DOHH2 (cell line): ENCODE measurements at regions not wholly inside any gene's neighbourhood (a gene's known extent, or its start where the extent isn't known, plus 50 kb on each side); places are given as distances from the start of the nearest gene placed in this dataset.

Source experiments
- EZH2phosphoT487 ChIP-seq: fragments of 200-600 bp; sonication (generic); IDR thresholded peaks from 2 replicates; pipeline ENCODE4 v1.6.1; 2017; ENCODE audit warnings: borderline replicate concordance, mild to moderate bottlenecking, antibody characterized with exemption, low read length, moderate library complexity, mixed read lengths
- TF ChIP-seq, protein P1 (sequence below): fragments of 200-600 bp; sonication (generic); IDR thresholded peaks from one replicate; pipeline ENCODE4 v1.5.1; 2014; ENCODE audit warnings: antibody characterized with exemption, mild to moderate bottlenecking, low read depth, low read length; ENCODE audit not compliant: poor library complexity, severe bottlenecking

DNA sequence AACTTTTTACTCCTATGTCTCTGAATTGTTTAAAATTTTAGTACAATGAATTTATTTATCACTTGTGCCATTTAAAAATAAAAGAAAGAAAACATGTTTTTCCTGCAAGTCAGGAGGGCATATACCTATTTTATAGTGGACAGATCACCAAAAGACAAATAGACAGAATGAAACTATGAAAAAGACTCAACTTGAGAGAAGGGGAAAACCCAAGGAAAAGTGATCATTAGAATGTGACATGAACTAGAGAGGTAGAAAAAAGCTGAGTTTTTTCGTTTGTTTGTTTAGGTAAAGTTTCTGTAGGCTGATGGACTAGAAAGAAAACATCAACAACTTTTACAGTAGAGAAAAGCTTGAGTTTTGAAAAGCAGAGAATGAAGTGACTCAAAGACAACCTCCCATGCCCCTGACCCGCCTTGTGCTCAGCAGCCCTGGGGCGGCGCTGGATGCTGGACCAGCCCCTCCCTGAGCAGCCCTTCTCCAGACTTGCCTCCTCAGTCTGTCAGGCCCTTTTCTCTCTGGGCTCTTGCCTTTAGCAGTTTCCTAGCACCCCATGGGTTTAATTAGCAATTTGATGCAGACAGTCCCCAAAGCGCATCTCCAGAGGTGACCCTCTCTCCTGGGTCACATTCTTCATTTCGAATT is 95.1 kb upstream of the ARID2 start:
- TF ChIP-seq EZH2phosphoT487: no peak
- TF ChIP-seq, protein P1, sequence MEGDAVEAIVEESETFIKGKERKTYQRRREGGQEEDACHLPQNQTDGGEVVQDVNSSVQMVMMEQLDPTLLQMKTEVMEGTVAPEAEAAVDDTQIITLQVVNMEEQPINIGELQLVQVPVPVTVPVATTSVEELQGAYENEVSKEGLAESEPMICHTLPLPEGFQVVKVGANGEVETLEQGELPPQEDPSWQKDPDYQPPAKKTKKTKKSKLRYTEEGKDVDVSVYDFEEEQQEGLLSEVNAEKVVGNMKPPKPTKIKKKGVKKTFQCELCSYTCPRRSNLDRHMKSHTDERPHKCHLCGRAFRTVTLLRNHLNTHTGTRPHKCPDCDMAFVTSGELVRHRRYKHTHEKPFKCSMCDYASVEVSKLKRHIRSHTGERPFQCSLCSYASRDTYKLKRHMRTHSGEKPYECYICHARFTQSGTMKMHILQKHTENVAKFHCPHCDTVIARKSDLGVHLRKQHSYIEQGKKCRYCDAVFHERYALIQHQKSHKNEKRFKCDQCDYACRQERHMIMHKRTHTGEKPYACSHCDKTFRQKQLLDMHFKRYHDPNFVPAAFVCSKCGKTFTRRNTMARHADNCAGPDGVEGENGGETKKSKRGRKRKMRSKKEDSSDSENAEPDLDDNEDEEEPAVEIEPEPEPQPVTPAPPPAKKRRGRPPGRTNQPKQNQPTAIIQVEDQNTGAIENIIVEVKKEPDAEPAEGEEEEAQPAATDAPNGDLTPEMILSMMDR: no peak
